H9 (cell line): ENCODE measurements at regions not wholly inside any gene's neighbourhood (a gene's known extent, or its start where the extent isn't known, plus 50 kb on each side); places are given as distances from the start of the nearest gene placed in this dataset.

Experiments
- DNase-seq: peaks from one replicate; pipeline ENCODE4 v3.0.0-alpha.2; 2017
- H2AFZ ChIP-seq: one replicate; pipeline ENCODE4 v1.6.1; 2013; ENCODE audit warnings: mild to moderate bottlenecking, low read length, control low read depth, moderate library complexity
- H2AK5ac ChIP-seq: 2 replicates; pipeline ENCODE4 v1.6.1; 2013; ENCODE audit warnings: low read length, control low read depth, mixed read lengths; ENCODE audit not compliant: insufficient read length
- H2BK120ac ChIP-seq: one replicate; pipeline ENCODE4 v1.6.1; 2013; ENCODE audit warnings: low read depth, mild to moderate bottlenecking, low read length, control low read depth, inconsistent platforms; ENCODE audit not compliant: poor library complexity, severe bottlenecking
- H2BK12ac ChIP-seq: 2 replicates; pipeline ENCODE4 v1.6.1; 2013; ENCODE audit warnings: low read length, control low read depth, mixed read lengths, low read depth; ENCODE audit not compliant: insufficient read length
- H2BK15ac ChIP-seq: 2 replicates; pipeline ENCODE4 v1.6.1; 2013; ENCODE audit warnings: low read depth, low read length, control low read depth
- H2BK20ac ChIP-seq: one replicate; pipeline ENCODE4 v1.6.1; 2013; ENCODE audit warnings: low read depth, mild to moderate bottlenecking, low read length, control low read depth, inconsistent platforms; ENCODE audit not compliant: poor library complexity, severe bottlenecking
- H2BK5ac ChIP-seq: 2 replicates; pipeline ENCODE4 v1.6.1; 2013; ENCODE audit warnings: low read length, control low read depth, mixed read lengths; ENCODE audit not compliant: insufficient read length
- H3K14ac ChIP-seq: 2 replicates; pipeline ENCODE4 v1.6.1; 2013; ENCODE audit warnings: low read length, control low read depth; ENCODE audit not compliant: insufficient read depth
- H3K18ac ChIP-seq: 2 replicates; pipeline ENCODE4 v1.6.1; 2013; ENCODE audit warnings: low read depth, mild to moderate bottlenecking, mixed read lengths, low read length, control low read depth; ENCODE audit not compliant: insufficient read length
- H3K23ac ChIP-seq: 2 replicates; pipeline ENCODE4 v1.6.1; 2013; ENCODE audit warnings: low read length, control low read depth, mixed read lengths, low read depth; ENCODE audit not compliant: insufficient read length
- H3K23me2 ChIP-seq: 2 replicates; pipeline ENCODE4 v1.6.1; 2013; ENCODE audit warnings: low read depth, mild to moderate bottlenecking, mixed read lengths, low read length, control low read depth; ENCODE audit not compliant: insufficient read length, poor library complexity, severe bottlenecking
- H3K27ac ChIP-seq: 2 replicates; pipeline ENCODE4 v1.5.1; 2013; ENCODE audit warnings: low read length, control low read depth, mixed read lengths, low read depth; ENCODE audit not compliant: insufficient read length
- H3K27me3 ChIP-seq: 2 replicates; pipeline ENCODE4 v1.6.1; 2013; ENCODE audit warnings: low read length, control low read depth, inconsistent platforms; ENCODE audit not compliant: insufficient read depth
- H3K4ac ChIP-seq: 2 replicates; pipeline ENCODE4 v1.6.1; 2013; ENCODE audit warnings: low read depth, mild to moderate bottlenecking, control low read depth, inconsistent platforms, low read length, moderate library complexity
- H3K4me1 ChIP-seq: 2 replicates; pipeline ENCODE4 v1.6.1; 2013; ENCODE audit warnings: low read length, control low read depth, inconsistent platforms; ENCODE audit not compliant: insufficient read depth
- H3K4me2 ChIP-seq: 2 replicates; pipeline ENCODE4 v1.6.1; 2013; ENCODE audit warnings: low read length, control low read depth, mixed read lengths; ENCODE audit not compliant: insufficient read length, insufficient read depth
- H3K56ac ChIP-seq: 2 replicates; pipeline ENCODE4 v1.6.1; 2013; ENCODE audit warnings: low read depth, mild to moderate bottlenecking, mixed read lengths, low read length, control low read depth; ENCODE audit not compliant: insufficient read length
- H3K79me1 ChIP-seq: 2 replicates; pipeline ENCODE4 v1.6.1; 2013; ENCODE audit warnings: low read depth, mild to moderate bottlenecking, moderate library complexity, low read length, control low read depth, inconsistent platforms; ENCODE audit not compliant: insufficient read depth, poor library complexity, severe bottlenecking
- H3K79me2 ChIP-seq: 2 replicates; pipeline ENCODE4 v1.6.1; 2013; ENCODE audit warnings: low read length, control low read depth, inconsistent platforms; ENCODE audit not compliant: insufficient read depth
- H3K9ac ChIP-seq: 2 replicates; pipeline ENCODE4 v1.6.1; 2013; ENCODE audit warnings: low read length, control low read depth, mixed read lengths; ENCODE audit not compliant: insufficient read length; ENCODE audit errors: extremely low read depth
- H3K9me3 ChIP-seq: one replicate; pipeline ENCODE4 v1.6.1; 2013; ENCODE audit warnings: low read depth, low read length, inconsistent platforms; ENCODE audit not compliant: control insufficient read depth
- H3T11ph ChIP-seq: one replicate; pipeline ENCODE4 v1.6.1; 2013; ENCODE audit warnings: mild to moderate bottlenecking, low read length, control low read depth, inconsistent platforms
- H4K20me1 ChIP-seq: one replicate; pipeline ENCODE4 v1.6.1; 2013; ENCODE audit not compliant: control insufficient read depth, insufficient read length, insufficient read depth
- H4K5ac ChIP-seq: 2 replicates; pipeline ENCODE4 v1.6.1; 2013; ENCODE audit warnings: low read depth, mild to moderate bottlenecking, mixed read lengths, low read length, control low read depth; ENCODE audit not compliant: insufficient read length
- H4K8ac ChIP-seq: replicated peaks from 2 replicates; pipeline ENCODE4 v1.6.1; 2013; ENCODE audit warnings: low read length, control low read depth, mixed read lengths, low read depth; ENCODE audit not compliant: insufficient read length
- H4K91ac ChIP-seq: 2 replicates; pipeline ENCODE4 v1.6.1; 2013; ENCODE audit warnings: low read depth, mild to moderate bottlenecking, moderate library complexity, mixed read lengths, low read length, control low read depth; ENCODE audit not compliant: insufficient read length
- H3K27ac Mint-ChIP-seq, 3 experiments: 2 replicates in 2 of 3; 3 replicates in 1 of 3; pipeline ENCODE4 v1.8.0; 2020 to 2021; ENCODE audit warnings: mixed read lengths in 3 of 3, mild to moderate bottlenecking in 1 of 3, moderate library complexity in 1 of 3
- H3K27me3 Mint-ChIP-seq: 2 replicates; pipeline ENCODE4 v1.8.0; 2021; ENCODE audit warnings: low read depth, mild to moderate bottlenecking, moderate library complexity, mixed read lengths
- H3K36me3 Mint-ChIP-seq, 3 experiments: 2 replicates in 2 of 3; 3 replicates in 1 of 3; pipeline ENCODE4 v1.8.0; 2020 to 2021; ENCODE audit warnings: low read depth in 3 of 3, mixed read lengths in 3 of 3; ENCODE audit not compliant: insufficient read depth in 1 of 3
- H3K4me1 Mint-ChIP-seq, 2 experiments: 2 replicates each; pipeline ENCODE4 v1.8.0; 2020; ENCODE audit warnings: mixed read lengths in 2 of 2
- H3K4me3 Mint-ChIP-seq, 2 experiments: 2 replicates in 1 of 2; 3 replicates in 1 of 2; pipeline ENCODE4 v1.8.0; 2020 to 2021; ENCODE audit warnings: mild to moderate bottlenecking in 2 of 2, mixed read lengths in 2 of 2, moderate library complexity in 1 of 2
- H3K9me3 Mint-ChIP-seq, 2 experiments: 2 replicates in 1 of 2; 3 replicates in 1 of 2; pipeline ENCODE4 v1.8.0; 2020; ENCODE audit warnings: mild to moderate bottlenecking in 2 of 2, mixed read lengths in 2 of 2, moderate library complexity in 1 of 2
- CTCF ChIP-seq: fragments of 200-600 bp; sonication (generic); conservative IDR thresholded peaks from 3 replicates; pipeline ENCODE4 v1.8.0; 2021; ENCODE audit warnings: antibody characterized with exemption, mild to moderate bottlenecking
- WGBS: extraction: QIAGEN DNeasy Blood & Tissue Kit; methylation state at CpG from one replicate; pipeline ENCODE4 v1.1.7; 2013; ENCODE audit warnings: missing lambda C conversion rate, low lambda C conversion rate, mixed read lengths; ENCODE audit not compliant: insufficient read length; ENCODE audit errors: extremely low coverage; 5-methylcytosine and 5-hydroxymethylcytosine counted together

- no CpG with 5 or more reads among the region's 2 CpGs for WGBS
- Histone ChIP-seq H4K20me1 (no peaks in the 10 kb centered on the region), H3K14ac (no peak overlapping the region), H3K18ac (no peak overlapping the region), H3K4ac (no peak overlapping the region), H2BK20ac (no peak overlapping the region), H3K9me3 (no peaks in the 10 kb centered on the region), H3K27ac (no peak overlapping the region), H3K4me1 (no peaks in the 10 kb centered on the region), H3K4me2 (no peak overlapping the region), H3T11ph (no peak overlapping the region), H2BK15ac (no peak overlapping the region), H2BK12ac (no peak overlapping the region), H3K23me2 (no peaks in the 10 kb centered on the region), H4K5ac (no peak overlapping the region), H2AFZ (no peak overlapping the region), H2AK5ac (no peak overlapping the region), H3K9ac (no peak overlapping the region), H3K79me2 (no peaks in the 10 kb centered on the region), H3K56ac (no peak overlapping the region), H2BK5ac (no peak overlapping the region), H3K23ac (no peak overlapping the region), H4K8ac (no peak overlapping the region), H3K27me3 (no peaks in the 10 kb centered on the region), H4K91ac (no peak overlapping the region), H3K79me1 (no peaks in the 10 kb centered on the region), H2BK120ac (no peak overlapping the region)
- peaks cover 0 to 4% of the 10 kb centered on the region in 2 experiments; a peak in 2 of 5 replicates for H3K9me3 Mint-ChIP-seq
- peaks cover 0 to 23% (median 6%) of the 10 kb centered on the region in 3 experiments; a peak in 3 of 7 replicates for H3K36me3 Mint-ChIP-seq
- TF ChIP-seq CTCF = no peak
- no peak for DNase-seq
- H3K27ac Mint-ChIP-seq = no peak overlapping the region
- no peaks in the 10 kb centered on the region for H3K27me3 Mint-ChIP-seq
- H3K4me3 Mint-ChIP-seq = no peak overlapping the region
- peaks cover 0 to 6% of the 10 kb centered on the region in 2 experiments; a peak in 2 of 4 replicates for H3K4me1 Mint-ChIP-seq
Measured at GRCh38 chr17:53646835-53647234, 175.9 kb upstream of the KIF2B start.
